ENCODE measurements at regions not wholly inside any gene's neighbourhood (a gene's known extent, or its start where the extent isn't known, plus 50 kb on each side); places are given as distances from the start of the nearest gene placed in this dataset.

- no peak for DNase-seq
Measured at GRCh38 chr3:13688824-13689223, 139.9 kb downstream of the FBLN2 start.

GRCh38 chr3:13688034-13688433 is 139.1 kb downstream of the FBLN2 start:
- no peak for DNase-seq
